MM.1S (cell line): ENCODE measurements at regions not wholly inside any gene's neighbourhood (a gene's known extent, or its start where the extent isn't known, plus 50 kb on each side); places are given as distances from the start of the nearest gene placed in this dataset.

ENCODE experiments used
- EZH2 ChIP-seq: fragments of 300-600 bp; sonication (generic); optimal IDR thresholded peaks from 2 replicates; pipeline ENCODE3; 2017; ENCODE audit warnings: low read depth, mild to moderate bottlenecking, antibody characterized with exemption, low read length, mixed read lengths
- TF ChIP-seq, protein P1 (sequence below): fragments of 300-600 bp; sonication (generic); IDR thresholded peaks from 2 replicates; pipeline ENCODE4 v1.5.1; 2016; ENCODE audit warnings: antibody characterized with exemption, low read length, mixed read lengths

DNA sequence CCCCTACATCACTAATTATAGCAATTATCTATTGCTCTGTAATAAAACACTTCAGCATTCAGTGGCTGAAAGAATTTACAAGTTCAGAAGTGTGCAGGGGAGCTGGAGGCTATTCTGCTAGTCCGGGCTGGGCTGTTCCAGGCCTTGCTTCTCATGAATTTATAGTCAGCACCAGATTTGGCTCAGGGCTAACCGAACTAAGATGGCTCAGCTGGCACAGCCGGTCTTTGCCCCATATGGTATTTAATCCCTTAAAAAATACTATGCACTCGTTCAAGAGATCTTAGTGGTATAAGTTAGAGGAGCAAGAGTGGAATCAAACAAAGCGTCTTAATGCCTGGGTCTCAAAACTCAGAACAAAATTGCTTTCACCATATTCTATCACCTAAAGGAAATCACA lies 932.9 kb downstream of the XPNPEP1 start:
- TF ChIP-seq EZH2, result no peak
- TF ChIP-seq, protein P1, sequence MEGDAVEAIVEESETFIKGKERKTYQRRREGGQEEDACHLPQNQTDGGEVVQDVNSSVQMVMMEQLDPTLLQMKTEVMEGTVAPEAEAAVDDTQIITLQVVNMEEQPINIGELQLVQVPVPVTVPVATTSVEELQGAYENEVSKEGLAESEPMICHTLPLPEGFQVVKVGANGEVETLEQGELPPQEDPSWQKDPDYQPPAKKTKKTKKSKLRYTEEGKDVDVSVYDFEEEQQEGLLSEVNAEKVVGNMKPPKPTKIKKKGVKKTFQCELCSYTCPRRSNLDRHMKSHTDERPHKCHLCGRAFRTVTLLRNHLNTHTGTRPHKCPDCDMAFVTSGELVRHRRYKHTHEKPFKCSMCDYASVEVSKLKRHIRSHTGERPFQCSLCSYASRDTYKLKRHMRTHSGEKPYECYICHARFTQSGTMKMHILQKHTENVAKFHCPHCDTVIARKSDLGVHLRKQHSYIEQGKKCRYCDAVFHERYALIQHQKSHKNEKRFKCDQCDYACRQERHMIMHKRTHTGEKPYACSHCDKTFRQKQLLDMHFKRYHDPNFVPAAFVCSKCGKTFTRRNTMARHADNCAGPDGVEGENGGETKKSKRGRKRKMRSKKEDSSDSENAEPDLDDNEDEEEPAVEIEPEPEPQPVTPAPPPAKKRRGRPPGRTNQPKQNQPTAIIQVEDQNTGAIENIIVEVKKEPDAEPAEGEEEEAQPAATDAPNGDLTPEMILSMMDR, result no peak
